H1 (cell line): ENCODE measurements at regions not wholly inside any gene's neighbourhood (a gene's known extent, or its start where the extent isn't known, plus 50 kb on each side); places are given as distances from the start of the nearest gene placed in this dataset.

ENCODE experiments used
- EZH2 ChIP-seq: fragments of 200-600 bp; sonication (generic); IDR thresholded peaks from 2 replicates; pipeline ENCODE4 v1.7.1; 2012; ENCODE audit warnings: low read depth, mild to moderate bottlenecking, moderate library complexity, low read length, inconsistent platforms; ENCODE audit not compliant: severe bottlenecking
- NANOG ChIP-seq: IDR thresholded peaks from 2 replicates; pipeline ENCODE4 v1.6.1; 2011; ENCODE audit warnings: low read length, low read depth, mild to moderate bottlenecking, inconsistent platforms; ENCODE audit not compliant: insufficient read depth, poor library complexity, severe bottlenecking
- TAF7 ChIP-seq: optimal IDR thresholded peaks from 2 replicates; pipeline ENCODE3; 2011; ENCODE audit warnings: low read depth, mild to moderate bottlenecking, inconsistent platforms, low read length, moderate library complexity, borderline replicate concordance
- YY1 ChIP-seq: IDR thresholded peaks from 2 replicates; pipeline ENCODE4 v1.6.1; 2011; ENCODE audit warnings: low read depth, mild to moderate bottlenecking, low read length

GRCh38 chr10:91163269-91163868 lies 57.1 kb upstream of the PCGF5 start (continued):
- TF ChIP-seq TAF7 (no peak), YY1 (0 out of 2 replicates have a peak, but pooled peaks have one; percentile 5), NANOG (no peak), EZH2 (peak; percentile 24)
